ENCODE measurements at regions not wholly inside any gene's neighbourhood (a gene's known extent, or its start where the extent isn't known, plus 50 kb on each side); places are given as distances from the start of the nearest gene placed in this dataset.

GRCh38 chr5:10099548-10099947 lies 150.1 kb downstream of the ATPSCKMT start:
- DNase-seq (ENCODE audit: low spot score): no peak
- H3K4me1 ChIP-seq (ENCODE audit: control insufficient read depth in 4 of 4, insufficient read depth in 4 of 4, low read length in 3 of 4): no peaks in the 10 kb centered on the region
- TF ChIP-seq SP1 (IDR thresholded peaks at IDR 0.05) (no peak), HNF4G (IDR thresholded peaks at IDR 0.05) (no peak), FOXA1 (IDR thresholded peaks at IDR 0.05) (no peak), GABPA (IDR thresholded peaks at IDR 0.05 in 1 of 2, conservative IDR thresholded peaks at IDR 0.05 in 1 of 2) (no peak), JUND (IDR thresholded peaks at IDR 0.05) (no peak), ATF3 (IDR thresholded peaks at IDR 0.05) (no peak), HNF4A (conservative IDR thresholded peaks at IDR 0.05) (no peak), YY1 (IDR thresholded peaks at IDR 0.05) (no peak), TAF1 (conservative IDR thresholded peaks at IDR 0.05) (no peak), NR2F2 (IDR thresholded peaks at IDR 0.05) (no peak), RXRA (IDR thresholded peaks at IDR 0.05) (no peak)
- TF ChIP-seq, protein P1, sequence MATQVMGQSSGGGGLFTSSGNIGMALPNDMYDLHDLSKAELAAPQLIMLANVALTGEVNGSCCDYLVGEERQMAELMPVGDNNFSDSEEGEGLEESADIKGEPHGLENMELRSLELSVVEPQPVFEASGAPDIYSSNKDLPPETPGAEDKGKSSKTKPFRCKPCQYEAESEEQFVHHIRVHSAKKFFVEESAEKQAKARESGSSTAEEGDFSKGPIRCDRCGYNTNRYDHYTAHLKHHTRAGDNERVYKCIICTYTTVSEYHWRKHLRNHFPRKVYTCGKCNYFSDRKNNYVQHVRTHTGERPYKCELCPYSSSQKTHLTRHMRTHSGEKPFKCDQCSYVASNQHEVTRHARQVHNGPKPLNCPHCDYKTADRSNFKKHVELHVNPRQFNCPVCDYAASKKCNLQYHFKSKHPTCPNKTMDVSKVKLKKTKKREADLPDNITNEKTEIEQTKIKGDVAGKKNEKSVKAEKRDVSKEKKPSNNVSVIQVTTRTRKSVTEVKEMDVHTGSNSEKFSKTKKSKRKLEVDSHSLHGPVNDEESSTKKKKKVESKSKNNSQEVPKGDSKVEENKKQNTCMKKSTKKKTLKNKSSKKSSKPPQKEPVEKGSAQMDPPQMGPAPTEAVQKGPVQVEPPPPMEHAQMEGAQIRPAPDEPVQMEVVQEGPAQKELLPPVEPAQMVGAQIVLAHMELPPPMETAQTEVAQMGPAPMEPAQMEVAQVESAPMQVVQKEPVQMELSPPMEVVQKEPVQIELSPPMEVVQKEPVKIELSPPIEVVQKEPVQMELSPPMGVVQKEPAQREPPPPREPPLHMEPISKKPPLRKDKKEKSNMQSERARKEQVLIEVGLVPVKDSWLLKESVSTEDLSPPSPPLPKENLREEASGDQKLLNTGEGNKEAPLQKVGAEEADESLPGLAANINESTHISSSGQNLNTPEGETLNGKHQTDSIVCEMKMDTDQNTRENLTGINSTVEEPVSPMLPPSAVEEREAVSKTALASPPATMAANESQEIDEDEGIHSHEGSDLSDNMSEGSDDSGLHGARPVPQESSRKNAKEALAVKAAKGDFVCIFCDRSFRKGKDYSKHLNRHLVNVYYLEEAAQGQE (IDR thresholded peaks at IDR 0.05): no peak
- TF ChIP-seq, protein P2, sequence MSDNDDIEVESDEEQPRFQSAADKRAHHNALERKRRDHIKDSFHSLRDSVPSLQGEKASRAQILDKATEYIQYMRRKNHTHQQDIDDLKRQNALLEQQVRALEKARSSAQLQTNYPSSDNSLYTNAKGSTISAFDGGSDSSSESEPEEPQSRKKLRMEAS (IDR thresholded peaks at IDR 0.05): no peak
- TF ChIP-seq, protein P3, sequence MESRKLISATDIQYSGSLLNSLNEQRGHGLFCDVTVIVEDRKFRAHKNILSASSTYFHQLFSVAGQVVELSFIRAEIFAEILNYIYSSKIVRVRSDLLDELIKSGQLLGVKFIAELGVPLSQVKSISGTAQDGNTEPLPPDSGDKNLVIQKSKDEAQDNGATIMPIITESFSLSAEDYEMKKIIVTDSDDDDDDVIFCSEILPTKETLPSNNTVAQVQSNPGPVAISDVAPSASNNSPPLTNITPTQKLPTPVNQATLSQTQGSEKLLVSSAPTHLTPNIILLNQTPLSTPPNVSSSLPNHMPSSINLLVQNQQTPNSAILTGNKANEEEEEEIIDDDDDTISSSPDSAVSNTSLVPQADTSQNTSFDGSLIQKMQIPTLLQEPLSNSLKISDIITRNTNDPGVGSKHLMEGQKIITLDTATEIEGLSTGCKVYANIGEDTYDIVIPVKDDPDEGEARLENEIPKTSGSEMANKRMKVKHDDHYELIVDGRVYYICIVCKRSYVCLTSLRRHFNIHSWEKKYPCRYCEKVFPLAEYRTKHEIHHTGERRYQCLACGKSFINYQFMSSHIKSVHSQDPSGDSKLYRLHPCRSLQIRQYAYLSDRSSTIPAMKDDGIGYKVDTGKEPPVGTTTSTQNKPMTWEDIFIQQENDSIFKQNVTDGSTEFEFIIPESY (IDR thresholded peaks at IDR 0.05): no peak
- TF ChIP-seq, protein P4, sequence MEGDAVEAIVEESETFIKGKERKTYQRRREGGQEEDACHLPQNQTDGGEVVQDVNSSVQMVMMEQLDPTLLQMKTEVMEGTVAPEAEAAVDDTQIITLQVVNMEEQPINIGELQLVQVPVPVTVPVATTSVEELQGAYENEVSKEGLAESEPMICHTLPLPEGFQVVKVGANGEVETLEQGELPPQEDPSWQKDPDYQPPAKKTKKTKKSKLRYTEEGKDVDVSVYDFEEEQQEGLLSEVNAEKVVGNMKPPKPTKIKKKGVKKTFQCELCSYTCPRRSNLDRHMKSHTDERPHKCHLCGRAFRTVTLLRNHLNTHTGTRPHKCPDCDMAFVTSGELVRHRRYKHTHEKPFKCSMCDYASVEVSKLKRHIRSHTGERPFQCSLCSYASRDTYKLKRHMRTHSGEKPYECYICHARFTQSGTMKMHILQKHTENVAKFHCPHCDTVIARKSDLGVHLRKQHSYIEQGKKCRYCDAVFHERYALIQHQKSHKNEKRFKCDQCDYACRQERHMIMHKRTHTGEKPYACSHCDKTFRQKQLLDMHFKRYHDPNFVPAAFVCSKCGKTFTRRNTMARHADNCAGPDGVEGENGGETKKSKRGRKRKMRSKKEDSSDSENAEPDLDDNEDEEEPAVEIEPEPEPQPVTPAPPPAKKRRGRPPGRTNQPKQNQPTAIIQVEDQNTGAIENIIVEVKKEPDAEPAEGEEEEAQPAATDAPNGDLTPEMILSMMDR (IDR thresholded peaks at IDR 0.05; ENCODE audit: low read depth, low read length, missing input control): no peak
- no peak overlapping the region for H3K27ac ChIP-seq (ENCODE audit: low read depth in 1 of 2, low read length in 2 of 2)
- H3K9ac ChIP-seq (ENCODE audit: low read depth in 1 of 2, low read length in 2 of 2): no peak overlapping the region
- WGBS: 69% methylated on average over 2 of the region's 2 CpGs
- no peaks in the 10 kb centered on the region for H3K36me3 ChIP-seq (ENCODE audit: control insufficient read depth in 4 of 4, insufficient read depth in 3 of 4, low read depth in 1 of 4, low read length in 3 of 4)
- no peak overlapping the region for H3K4me3 ChIP-seq (ENCODE audit: low read depth in 1 of 3, low read length in 3 of 3)
- H3K27me3 ChIP-seq (ENCODE audit: control insufficient read depth in 4 of 4, insufficient read depth in 4 of 4, low read length in 3 of 4): no peaks in the 10 kb centered on the region
- H3K9me3 ChIP-seq (ENCODE audit: control insufficient read depth in 4 of 4, low read length in 3 of 4): peaks cover 0 to 8% (median 3%) of the 10 kb centered on the region in 4 donors

- 63% methylated on average over 4 of the region's 4 CpGs for WGBS
- peaks cover 0 to 8% (median 2%) of the 10 kb centered on the region in 4 donors for H3K9me3 ChIP-seq (ENCODE audit: control insufficient read depth in 4 of 4, low read length in 3 of 4)
- no peaks in the 10 kb centered on the region for H3K27me3 ChIP-seq (ENCODE audit: control insufficient read depth in 4 of 4, insufficient read depth in 4 of 4, low read length in 3 of 4)
- no peaks in the 10 kb centered on the region for H3K4me1 ChIP-seq (ENCODE audit: control insufficient read depth in 4 of 4, insufficient read depth in 4 of 4, low read length in 3 of 4)
- H3K4me3 ChIP-seq (ENCODE audit: low read depth in 1 of 3, low read length in 3 of 3): no peak overlapping the region
- H3K9ac ChIP-seq (ENCODE audit: low read depth in 1 of 2, low read length in 2 of 2): no peak overlapping the region
- H3K27ac ChIP-seq (ENCODE audit: low read depth in 1 of 2, low read length in 2 of 2): no peak overlapping the region
- DNase-seq (ENCODE audit: low spot score): no peak
- H3K36me3 ChIP-seq (ENCODE audit: control insufficient read depth in 4 of 4, insufficient read depth in 3 of 4, low read depth in 1 of 4, low read length in 3 of 4): no peaks in the 10 kb centered on the region
- TF ChIP-seq ATF3 (IDR thresholded peaks at IDR 0.05) (no peak), GABPA (IDR thresholded peaks at IDR 0.05 in 1 of 2, conservative IDR thresholded peaks at IDR 0.05 in 1 of 2) (no peak), FOXA2 (IDR thresholded peaks at IDR 0.05) (no peak), SP1 (IDR thresholded peaks at IDR 0.05) (no peak), HNF4A (conservative IDR thresholded peaks at IDR 0.05) (no peak), FOXA1 (IDR thresholded peaks at IDR 0.05) (no peak), EGR1 (IDR thresholded peaks at IDR 0.05; ENCODE audit: low read depth in 2 of 2) (no peak), HNF4G (IDR thresholded peaks at IDR 0.05) (no peak), RAD21 (IDR thresholded peaks at IDR 0.05) (no peak)
- TF ChIP-seq, protein P1 (IDR thresholded peaks at IDR 0.05): no peak
- TF ChIP-seq, protein P2 (IDR thresholded peaks at IDR 0.05): no peak
Observed at GRCh38 chr5:10091701-10092100, 158.0 kb downstream of the ATPSCKMT start.
